C4-2B (cell line): ENCODE measurements at regions not wholly inside any gene's neighbourhood (a gene's known extent, or its start where the extent isn't known, plus 50 kb on each side); places are given as distances from the start of the nearest gene placed in this dataset.

ENCODE experiments used
- ZFX ChIP-seq: fragments of 450-650 bp; IDR thresholded peaks from 2 replicates; pipeline ENCODE4 v1.6.1; 2017
- TF ChIP-seq, protein P1 (sequence below): fragments of 450-650 bp; conservative IDR thresholded peaks from 2 replicates; pipeline ENCODE4 v1.5.1; 2017; ENCODE audit warnings: mild to moderate bottlenecking

DNA sequence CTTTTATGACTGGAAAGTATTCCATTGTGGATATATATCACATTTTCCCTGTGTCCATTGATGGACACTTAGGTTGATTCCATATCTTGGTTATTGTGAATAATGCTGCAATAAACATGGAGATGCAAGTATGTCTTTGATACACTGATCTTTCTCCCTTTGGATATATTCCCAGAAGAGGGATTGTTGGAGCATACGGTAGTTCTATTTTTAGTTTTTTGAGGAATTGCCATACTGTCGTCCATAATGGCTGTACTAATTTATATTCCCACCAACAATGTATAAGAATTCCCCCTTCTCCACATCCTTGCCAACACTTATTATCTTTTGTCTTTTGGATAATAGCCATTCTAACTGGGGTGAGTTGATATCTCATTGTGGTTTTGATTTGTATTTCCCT is 54.9 kb upstream of the PITX1 start:
- TF ChIP-seq, protein P1, sequence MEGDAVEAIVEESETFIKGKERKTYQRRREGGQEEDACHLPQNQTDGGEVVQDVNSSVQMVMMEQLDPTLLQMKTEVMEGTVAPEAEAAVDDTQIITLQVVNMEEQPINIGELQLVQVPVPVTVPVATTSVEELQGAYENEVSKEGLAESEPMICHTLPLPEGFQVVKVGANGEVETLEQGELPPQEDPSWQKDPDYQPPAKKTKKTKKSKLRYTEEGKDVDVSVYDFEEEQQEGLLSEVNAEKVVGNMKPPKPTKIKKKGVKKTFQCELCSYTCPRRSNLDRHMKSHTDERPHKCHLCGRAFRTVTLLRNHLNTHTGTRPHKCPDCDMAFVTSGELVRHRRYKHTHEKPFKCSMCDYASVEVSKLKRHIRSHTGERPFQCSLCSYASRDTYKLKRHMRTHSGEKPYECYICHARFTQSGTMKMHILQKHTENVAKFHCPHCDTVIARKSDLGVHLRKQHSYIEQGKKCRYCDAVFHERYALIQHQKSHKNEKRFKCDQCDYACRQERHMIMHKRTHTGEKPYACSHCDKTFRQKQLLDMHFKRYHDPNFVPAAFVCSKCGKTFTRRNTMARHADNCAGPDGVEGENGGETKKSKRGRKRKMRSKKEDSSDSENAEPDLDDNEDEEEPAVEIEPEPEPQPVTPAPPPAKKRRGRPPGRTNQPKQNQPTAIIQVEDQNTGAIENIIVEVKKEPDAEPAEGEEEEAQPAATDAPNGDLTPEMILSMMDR: no peak
- TF ChIP-seq ZFX: no peak
